Sigmoid colon (tissue), 4 donors: ENCODE measurements at regions not wholly inside any gene's neighbourhood (a gene's known extent, or its start where the extent isn't known, plus 50 kb on each side); places are given as distances from the start of the nearest gene placed in this dataset.

Experiments
- POLR2AphosphoS5 ChIP-seq, 4 donors: sonication (generic); formaldehyde crosslinking; IDR thresholded peaks; one replicate each; pipeline ENCODE4 v1.6.1; 2017; ENCODE audit warnings: antibody characterized with exemption in 4 of 4
- TF ChIP-seq, protein P1 (sequence below), 4 experiments: fragments of 450-650 bp in 3 of 4; fragments of 200-600 bp in 1 of 4; IDR thresholded peaks; one replicate each; pipeline ENCODE4 v1.5.1; 2016 to 2019; ENCODE audit warnings: antibody characterized with exemption in 4 of 4, mild to moderate bottlenecking in 3 of 4, moderate library complexity in 2 of 4

DNA sequence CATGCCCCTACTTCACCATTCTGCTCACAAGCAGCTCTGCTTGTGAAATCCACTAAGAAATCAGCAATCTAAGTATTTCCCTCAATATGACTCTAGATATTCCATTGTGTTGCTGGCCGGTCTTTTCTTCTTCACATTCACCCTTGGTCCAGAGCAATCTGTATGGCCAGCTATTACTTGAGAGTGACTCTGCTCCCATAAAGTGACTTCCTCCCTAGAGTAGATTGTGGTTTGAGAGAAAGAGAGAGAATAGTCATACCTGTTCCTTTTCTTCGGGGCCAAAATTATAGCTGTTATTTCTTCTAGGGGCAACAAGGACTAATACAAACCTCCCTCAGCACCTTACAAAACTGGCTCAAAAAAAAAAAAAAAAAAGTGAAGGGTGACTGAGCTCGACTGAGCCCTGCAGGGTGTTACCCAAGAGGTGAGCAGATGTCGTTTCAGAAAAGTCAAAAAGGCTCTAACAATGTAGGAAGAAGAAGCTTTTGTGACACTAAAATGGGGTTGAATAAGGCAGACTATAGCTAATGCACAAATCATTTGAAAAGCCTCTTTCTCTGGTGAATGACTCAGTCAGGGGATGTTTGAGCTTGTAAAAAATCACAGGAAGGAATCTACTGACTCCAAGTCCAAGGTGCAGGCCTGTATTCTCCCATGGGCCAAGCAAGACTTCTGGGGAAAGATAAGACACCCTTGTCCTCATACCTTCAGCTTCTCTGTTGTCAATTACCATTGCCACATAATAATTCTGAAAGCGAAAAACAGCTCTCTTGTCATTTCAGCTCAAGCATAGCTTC, 161.0 kb upstream of the SLC24A5 start:
- TF ChIP-seq, protein P1, sequence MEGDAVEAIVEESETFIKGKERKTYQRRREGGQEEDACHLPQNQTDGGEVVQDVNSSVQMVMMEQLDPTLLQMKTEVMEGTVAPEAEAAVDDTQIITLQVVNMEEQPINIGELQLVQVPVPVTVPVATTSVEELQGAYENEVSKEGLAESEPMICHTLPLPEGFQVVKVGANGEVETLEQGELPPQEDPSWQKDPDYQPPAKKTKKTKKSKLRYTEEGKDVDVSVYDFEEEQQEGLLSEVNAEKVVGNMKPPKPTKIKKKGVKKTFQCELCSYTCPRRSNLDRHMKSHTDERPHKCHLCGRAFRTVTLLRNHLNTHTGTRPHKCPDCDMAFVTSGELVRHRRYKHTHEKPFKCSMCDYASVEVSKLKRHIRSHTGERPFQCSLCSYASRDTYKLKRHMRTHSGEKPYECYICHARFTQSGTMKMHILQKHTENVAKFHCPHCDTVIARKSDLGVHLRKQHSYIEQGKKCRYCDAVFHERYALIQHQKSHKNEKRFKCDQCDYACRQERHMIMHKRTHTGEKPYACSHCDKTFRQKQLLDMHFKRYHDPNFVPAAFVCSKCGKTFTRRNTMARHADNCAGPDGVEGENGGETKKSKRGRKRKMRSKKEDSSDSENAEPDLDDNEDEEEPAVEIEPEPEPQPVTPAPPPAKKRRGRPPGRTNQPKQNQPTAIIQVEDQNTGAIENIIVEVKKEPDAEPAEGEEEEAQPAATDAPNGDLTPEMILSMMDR (IDR thresholded peaks at IDR 0.05): no peak
- no peak for TF ChIP-seq POLR2AphosphoS5 (IDR thresholded peaks at IDR 0.05)
